NOMO-1 treated with dmso at 0.1 percent for 144 hours (cell line): ENCODE measurements at regions not wholly inside any gene's neighbourhood (a gene's known extent, or its start where the extent isn't known, plus 50 kb on each side); places are given as distances from the start of the nearest gene placed in this dataset.

ENCODE experiments used
- DNase-seq: peaks from one replicate; lab custom pipeline; 2025; ENCODE audit not compliant: unreplicated experiment; lab: John Stamatoyannopoulos, UW

DNA sequence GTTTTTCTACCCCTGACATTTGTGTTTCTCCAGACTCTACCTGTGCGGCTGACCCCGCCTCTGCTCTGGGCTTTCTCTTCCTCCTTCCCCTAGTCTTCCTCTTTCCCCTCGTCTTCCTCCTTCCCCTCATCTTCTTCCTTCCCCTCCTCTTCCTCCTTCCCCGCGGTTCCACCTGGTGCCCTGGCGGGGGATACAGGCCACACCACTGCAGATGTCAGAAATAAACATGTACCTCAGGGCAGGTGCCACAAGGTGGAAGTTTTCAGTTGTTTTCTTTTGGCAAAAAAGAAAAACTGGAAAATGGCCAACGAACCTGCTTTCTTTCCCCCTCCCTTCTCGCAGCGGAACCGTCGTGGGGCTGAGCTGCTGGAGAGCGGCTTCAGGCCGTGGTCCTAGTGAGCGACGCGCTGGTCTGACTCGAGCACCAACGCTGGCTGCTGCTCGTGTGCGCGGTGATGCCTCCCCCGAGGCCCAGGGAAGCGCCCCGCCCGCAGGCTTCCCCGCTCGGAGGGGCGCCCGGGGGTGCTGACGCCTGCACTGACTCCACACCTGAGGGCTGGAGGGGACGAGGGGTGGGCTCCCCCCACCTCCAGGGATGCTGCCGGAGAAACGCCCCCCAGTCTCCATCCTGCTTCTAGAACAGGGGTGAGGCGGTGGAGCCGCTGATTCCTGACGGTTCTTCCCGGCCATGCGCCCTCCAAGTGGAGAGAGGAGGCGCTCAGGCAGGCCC is 83.7 kb upstream of the ZNF516 start:
- no peak for DNase-seq

DNA sequence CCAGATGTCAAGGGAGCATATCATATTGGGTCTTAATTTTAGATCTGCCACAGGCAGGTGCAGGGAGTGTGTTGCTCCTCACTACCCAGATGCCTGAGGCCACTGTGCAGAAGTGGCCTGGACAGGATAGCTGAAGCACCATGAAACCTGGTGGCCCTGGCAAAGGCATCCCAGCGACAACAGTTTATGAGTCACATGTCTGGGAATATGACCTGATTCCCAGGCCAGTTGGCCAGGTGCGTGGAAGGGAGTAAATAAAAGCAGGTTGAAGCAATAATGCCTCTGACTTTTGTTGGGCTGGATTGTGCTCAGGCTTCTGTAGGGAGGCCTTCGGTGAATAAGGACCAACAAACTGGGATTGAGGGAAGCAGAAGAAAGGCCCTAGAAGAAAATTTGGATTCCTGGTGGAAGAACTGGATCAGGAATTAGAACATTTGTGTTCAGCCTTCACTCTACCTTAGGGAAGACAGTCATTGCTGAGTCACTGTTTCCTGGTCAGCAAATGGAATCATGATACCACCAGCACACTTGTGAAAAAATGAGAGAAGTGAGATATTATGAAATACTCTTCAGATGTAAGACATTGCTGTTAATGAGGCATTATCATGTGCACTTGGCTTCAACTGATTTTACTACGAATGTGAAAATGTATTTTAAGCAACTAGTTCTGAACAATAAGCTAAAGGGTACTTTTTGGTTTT is 78.4 kb upstream of the ZNF516 start:
- DNase-seq = no peak

DNA sequence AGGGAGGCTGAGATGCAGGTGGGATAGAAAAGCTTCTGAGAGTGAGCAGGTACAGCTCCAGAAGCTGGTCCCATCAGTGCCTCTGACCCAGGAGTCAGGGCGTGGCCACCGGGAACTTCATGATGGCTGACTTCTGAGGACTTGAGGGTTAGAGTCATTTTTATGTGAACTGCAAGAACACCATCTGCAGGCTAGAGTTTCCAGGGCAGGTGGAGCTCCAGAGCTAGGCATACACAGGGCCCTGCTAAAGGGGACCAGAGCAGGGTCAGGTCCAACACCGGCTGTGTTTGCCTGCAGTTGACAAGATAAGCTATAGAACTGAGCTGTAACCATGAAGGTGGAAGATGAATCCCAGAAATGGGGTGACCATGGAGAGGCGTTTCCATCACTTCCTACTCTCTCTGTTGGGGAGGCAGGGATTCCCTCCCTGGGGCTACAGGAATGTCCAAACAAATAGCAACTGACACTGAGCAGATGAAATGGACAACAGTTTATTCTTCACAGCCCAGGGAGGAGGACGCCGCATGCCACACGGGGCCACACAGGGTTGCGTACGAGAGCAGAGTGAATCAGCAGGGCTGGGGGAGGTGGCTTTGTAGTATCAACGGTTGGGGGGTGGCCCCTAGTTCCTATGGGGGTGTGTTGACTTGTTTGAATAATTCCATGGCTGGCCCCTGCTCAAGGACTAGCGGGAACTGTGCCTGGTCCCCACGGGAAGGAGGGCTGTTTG is 77.6 kb upstream of the ZNF516 start:
- DNase-seq = no peak

DNA sequence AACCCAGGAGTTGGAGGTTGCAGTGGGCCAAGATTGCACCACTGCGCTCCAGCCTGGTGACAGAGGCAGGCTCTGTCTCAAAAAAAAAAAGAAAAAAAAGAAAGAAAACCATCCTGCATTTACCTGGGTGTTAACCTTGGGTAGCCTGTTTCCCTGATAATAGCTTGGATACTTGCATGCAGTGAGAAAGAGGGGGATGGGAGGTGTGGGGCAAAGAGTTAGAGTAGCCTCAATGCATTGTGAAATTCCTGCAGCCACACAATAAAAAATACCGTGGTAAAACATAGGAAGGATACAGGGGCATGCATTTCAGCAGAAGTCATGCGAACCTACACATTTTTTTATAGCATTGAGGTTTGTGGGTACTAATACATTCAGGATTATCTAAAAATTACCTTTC is 76.6 kb upstream of the ZNF516 start:
- no peak for DNase-seq

DNA sequence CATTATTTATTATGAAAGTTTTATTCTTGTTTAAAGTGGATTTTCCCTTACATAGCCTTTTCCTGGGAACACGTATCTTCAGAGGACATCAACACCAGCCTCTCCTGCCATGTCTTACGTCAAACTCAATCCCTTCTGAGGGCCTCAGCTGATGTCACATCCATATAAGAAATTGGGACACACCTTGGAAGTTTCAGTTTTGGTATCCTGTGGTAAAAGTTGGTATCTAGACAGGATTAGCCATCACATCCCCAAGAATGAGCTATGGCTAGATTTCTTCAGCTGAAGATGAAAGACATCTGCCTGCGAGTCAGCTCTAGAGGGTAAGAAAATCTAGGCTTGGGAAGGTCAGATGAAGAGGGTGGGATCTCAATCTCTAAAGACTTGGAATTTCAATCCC is 75.8 kb upstream of the ZNF516 start:
- no peak for DNase-seq

DNA sequence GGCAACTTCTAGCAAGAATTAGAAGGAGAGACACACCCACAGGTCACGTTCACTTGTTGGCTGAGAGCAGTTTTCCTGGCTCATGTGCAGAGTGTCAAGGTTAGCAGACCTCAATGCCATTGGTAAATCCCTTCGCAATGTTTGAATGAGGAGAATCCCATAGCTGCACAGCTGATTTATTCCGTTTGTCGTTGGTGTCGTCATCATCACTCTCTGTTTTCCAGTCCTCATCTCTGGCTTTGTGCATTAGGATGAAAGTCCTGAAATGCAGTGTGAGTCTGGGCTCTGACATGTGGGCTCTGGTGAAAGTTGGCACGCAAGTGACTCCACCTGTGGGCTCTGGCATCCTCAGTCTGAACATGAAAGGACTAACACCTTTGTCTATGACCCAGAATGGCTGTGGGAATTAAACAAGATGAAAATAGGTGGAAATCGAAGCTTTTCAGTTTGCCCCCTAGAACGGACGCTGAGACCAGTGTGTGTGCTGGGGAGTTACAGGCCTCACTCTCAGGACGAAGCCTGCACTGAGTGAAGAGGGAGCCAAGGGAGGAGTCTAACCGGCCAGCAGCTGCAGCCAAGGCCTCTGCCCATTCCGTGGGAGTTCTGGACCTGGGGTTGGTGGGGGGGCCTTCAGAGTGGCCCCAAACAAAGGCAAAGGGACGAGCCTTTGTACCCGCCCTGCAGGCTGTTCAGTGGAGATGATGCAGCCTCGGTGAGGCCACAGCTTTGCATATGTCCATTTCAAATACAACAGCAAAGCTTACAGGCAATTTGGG is 74.8 kb upstream of the ZNF516 start:
- no peak for DNase-seq

DNA sequence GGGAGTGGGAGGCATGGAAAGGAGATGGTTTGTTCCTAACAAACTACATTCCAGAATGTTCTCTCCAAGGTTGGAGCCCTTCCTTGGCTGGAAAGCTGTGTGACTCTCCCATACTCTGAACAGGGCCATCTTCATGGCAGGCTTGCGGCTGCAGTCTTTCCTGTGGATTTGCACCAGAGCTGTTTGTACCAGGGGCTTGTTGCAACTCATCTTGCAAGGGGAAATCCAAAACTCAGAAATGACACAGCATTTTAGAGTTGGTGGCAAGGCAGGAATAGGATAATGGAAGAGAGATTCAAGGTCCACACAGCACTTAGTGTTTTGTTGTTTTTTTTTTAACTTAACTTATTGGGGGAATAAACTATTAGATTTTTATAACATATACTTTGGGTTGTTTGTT is 73.7 kb upstream of the ZNF516 start:
- no peak for DNase-seq

DNA sequence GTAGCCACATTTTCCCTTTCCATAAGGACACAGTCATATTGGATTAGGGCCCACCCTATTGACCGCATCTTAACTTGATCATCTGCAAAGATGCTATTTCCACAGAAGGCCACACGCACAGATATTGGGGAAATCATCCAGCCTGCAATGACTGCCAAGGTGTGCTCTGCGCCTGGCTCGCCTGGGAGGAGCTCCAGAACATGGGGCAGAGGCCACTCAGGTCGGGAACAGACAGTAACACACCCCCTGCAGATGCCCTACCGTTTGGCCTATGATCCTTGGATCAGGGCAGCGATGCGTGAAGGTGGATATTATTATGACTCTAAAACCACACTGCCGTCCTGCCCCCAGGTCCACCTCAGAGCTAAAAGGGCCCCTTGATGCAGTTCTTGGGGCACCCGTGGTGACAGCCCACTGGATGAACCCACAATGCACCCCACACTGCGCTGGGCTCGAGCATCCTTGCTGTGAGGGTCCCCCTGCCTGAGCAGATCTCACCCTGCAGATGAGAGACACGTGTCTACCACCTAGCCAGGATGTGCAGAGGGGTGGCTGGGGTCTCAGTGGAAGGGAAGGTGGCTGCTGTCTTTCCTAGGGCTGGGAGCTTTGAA is 72.9 kb upstream of the ZNF516 start:
- DNase-seq = no peak

DNA sequence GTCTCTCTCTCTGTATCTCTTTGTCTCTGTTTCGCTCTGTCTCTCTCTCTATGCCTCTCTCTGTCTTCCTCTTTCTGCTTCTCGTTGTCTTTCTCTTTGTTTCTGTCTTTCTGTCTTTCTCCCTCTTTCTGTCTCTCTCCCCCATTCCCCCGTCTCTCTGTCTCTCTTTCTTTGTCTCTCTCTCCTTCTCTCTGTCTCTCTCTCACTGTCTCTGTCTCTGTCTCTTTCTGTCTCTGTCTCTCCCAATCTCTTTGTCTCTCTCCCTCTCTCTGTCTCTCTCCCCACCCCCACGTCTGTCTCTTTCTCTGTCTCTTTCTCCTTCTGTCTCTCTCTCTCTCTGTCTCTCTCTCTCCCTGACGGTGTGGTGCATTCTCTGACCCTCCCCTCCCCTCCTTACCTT is 71.9 kb upstream of the ZNF516 start:
- DNase-seq = no peak

DNA sequence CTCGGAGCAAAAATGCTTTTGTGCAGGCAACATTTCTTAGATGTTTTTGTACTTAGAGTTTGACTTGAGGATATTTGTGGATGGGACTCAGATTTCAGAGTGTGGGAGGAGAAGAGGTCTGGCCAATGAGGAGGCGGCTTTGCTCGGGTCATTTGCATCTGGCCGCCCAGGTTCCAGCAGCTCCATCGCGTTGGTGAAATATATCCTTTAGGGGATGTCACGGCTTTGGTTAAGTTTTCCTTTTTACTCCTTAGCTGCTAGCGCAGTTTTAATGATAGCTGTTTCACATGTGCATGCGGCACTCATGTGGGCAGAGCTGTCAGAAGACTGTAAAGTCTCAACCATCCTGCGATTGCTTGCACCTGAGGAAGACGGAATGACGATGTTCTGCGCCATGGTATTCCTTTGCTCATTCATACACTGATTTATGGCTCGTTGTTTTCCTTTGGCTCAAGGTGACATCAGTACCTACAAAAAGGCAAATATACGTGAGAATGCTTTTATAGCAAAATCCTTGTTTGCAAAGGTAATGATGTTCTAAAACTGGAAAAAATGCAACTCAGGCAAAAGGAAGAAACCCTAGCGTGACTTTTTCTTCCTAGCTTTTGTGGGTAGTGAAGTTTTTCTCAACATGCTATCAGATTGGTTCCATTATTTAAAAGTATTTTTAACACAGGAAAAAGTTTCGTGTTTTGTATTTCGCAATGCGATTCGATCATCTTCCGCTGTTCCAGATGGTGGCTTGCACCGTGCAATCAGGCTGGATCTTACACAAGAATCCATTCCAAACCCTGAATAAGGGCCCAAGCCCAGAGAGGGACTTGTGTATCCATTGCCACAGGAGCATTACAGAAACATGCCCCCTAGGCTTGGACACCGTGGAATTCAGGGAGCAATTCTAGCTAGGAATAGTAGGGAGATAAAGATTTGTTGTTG is 70.5 kb upstream of the ZNF516 start:
- DNase-seq = peak; percentile 84

DNA sequence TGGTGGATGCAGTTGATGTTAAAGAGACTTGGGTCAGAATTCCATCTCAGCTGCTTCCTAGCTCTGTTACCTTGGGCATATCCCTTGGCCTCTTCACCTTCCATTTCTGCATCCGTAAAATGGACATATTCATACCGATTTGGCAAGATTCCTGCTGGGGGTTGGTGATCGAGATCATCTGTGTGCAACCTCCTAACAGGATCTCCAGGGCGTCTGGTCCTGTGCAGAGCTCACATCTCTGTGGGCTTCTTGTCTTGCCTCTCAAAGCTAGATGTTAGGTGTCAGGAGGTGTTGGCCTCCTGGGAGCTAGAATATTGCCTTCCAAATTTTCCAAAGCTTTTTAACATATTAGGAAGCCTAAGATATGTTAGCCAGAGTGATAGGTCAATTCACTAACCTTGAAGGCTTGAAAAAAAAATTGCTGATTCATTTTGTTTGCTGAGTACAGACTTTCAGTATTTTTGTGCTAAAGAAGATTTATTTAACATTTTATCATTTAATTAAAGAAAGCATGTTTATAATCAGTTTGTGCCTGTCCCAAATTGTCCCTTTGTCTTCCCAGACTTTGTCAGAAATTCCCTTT is 69.7 kb upstream of the ZNF516 start:
- DNase-seq = no peak

DNA sequence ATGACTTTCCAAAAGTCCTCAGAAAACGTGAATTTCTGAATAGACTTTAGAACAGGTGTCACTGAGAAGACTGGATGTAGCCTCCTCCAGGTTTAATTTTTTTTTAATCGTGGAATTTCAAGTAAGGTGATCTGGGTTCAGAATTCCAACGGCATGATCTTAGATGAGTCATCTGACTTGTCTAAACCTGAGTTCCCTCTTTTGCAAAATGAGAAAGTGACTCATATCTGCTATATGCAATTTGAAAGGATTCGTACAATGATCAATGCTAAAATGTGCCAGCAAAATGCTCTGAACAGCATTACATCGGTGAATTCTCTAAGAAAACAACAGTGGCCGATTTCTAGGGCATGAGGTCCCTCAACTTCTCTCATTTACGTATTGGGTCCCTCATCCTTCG is 69.1 kb upstream of the ZNF516 start:
- no peak for DNase-seq

DNA sequence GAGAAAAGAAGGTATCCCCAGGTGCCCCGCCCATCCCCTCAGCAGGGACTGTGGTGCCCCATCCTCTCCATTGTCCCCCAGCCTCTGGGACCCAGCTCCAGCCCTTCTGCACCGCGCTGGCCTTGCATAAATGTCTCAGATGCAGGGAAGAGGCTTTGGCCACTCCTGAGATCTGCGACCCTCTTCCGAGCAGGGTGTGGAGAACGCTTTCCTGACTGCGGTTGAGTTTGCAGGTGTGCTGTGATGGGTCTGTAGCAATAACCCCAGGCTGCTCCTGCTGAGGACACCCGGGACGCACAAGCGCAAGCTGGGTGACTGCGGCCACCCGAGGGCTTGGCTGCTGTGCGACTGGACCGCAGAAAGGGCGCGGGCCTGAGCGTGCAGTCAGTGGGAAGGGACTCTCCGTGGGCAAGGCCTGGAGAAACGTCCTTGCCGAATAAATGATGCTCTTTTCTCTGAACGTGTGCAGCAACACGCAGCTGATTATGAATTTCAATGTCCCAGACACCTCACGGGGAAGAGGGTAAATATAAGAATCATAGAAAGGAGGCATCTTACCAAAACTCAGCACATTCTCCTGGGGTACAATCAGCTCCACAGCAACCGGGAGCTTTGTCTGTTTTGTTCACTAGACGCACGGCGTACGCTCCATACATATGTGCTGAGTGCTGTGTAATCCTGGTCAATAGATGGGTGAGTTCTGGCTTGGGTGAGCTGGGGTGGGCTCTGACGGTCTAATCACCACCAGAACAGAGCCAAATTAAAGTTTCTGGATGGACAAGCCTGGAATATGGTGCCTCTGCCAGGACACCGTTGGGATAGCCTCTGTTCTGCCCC is 67.5 kb upstream of the ZNF516 start:
- DNase-seq = no peak

DNA sequence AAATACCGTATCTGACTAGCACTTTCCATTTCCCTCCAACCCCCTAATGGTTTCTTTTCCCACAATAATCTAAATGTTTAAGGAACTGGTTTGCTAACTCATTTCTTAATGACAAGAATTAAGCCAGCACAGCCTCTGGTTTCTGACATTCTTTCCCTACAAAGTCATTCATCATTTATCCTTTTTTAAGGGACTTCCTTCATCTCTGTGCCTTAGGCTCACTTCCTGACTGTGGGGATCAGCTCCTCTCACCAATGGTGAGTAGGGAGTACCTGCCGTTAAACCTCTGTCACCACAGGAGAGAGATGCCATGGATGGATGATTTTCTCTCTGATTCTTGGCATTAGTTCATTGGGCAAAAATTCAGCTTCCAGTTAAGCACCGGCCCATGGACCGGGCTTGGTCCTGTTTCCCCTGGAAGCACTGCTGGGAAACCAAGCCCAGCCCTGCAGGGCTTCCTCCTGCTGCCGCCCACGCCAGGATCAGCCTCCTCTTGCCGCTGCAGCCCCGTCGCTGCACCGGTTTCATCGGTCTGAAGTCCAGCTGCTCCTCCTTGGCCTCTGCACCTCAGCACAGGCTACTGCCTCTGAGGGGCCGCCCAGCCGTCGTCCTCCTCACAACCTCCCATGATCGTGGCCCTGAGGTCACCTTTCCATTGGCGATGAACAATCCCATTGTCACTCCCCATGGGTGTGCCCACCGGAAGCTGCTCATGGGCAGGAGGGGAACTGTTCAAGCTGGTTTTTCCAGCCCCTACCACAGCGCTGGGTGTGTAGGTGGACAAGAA is 64.0 kb upstream of the ZNF516 start:
- DNase-seq = no peak

DNA sequence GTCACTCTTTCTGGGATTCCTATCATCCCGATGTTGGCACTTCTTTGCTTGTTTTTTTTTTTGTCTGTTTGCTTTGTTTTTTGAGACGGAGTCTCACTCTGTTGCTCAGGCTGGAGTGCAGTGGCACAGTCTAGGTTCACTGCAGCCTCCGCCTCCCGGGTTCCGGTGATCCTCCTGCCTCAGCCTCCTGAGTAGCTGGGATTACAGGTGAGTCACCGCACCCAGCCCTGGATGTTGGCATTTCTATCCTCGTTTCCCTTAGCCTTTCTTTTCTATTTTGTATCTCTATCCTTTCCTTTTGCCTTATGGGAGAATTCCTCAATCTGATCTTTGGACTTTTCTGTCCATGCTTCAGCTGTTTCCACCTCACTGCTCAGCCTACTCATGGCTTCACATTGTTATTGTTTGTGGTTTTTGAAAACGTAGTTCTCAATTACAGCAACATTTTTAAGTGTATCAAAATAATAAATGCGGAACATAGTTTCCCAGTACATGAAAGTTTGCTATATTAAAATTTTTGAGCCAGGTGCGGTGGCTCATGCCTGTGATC is 62.1 kb upstream of the ZNF516 start:
- DNase-seq = no peak

DNA sequence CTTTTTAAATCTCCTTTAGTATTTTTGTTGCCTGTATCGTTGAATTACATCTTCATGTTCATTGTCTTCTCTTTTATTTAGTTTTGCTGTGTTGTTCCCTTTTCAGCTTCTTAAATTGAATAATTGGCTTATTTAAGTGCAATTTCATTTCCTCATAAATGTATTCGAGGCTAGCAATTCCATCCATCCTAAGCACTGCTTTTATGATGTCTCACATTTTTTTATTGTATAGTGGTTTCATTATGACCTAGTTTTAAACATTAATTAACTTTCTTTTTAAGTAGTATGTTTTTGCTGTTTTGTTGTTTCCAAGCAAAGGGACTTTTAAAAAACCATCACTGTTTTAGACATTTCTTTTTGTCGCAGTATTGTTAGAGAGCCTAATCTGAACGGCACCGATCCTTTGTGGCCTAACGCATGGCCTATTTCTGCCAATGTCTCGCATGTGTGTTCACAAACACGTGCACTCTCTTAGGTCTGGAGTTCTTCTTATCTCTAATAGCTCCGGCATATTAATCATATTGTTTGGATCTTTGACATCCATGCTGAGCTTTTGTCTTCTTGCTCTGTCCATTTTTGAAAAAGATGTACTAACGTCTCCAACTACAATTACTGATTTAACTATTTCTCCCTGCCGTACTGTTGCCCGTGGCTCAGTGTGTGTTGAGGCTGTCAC is 59.6 kb upstream of the ZNF516 start:
- DNase-seq = peak; percentile 49
